Spleen (tissue), 7 donors: ENCODE measurements at regions not wholly inside any gene's neighbourhood (a gene's known extent, or its start where the extent isn't known, plus 50 kb on each side); places are given as distances from the start of the nearest gene placed in this dataset.

ENCODE experiments used
- CTCF ChIP-seq, 11 experiments: fragments of 200-600 bp in 7 of 11; fragments of 450-650 bp in 4 of 11; sonication (generic) in 4 of 11; IDR thresholded peaks in 8 of 11; conservative IDR thresholded peaks in 3 of 11; 1 replicate in 7 of 11; 2 replicates in 4 of 11; pipeline versions ENCODE4 v1.4.0 to v1.8.0; 2016 to 2021; ENCODE audit warnings: antibody characterized with exemption in 11 of 11, inconsistent platforms in 4 of 11, mild to moderate bottlenecking in 1 of 11
- POLR2A ChIP-seq, 3 donors: fragments of 450-650 bp; IDR thresholded peaks; one replicate each; pipeline ENCODE4 v1.5.1; 2017; ENCODE audit warnings: antibody characterized with exemption in 3 of 3, mild to moderate bottlenecking in 1 of 3
- donor health status: DM: no; HTN: no; CAD: no; lungs with moderate emphysema.
- donor health status: DM: no; HTN: no; CAD: no.
- donor health status: DM: no; HTN: no; CAD: no.

GRCh38 chr10:10110844-10111490 lies 906.7 kb upstream of the CELF2 start:
- TF ChIP-seq POLR2A (IDR thresholded peaks at IDR 0.05) (no peak), CTCF (IDR thresholded peaks at IDR 0.05 in 8 of 11, conservative IDR thresholded peaks at IDR 0.05 in 3 of 11) (no peak)
